DND-41 (cell line): ENCODE measurements at regions not wholly inside any gene's neighbourhood (a gene's known extent, or its start where the extent isn't known, plus 50 kb on each side); places are given as distances from the start of the nearest gene placed in this dataset.

ENCODE experiments used
- ATAC-seq: fragments of 200-7000 bp; cut with Tn5 transposase; 3 replicates; pipeline ENCODE4 v1.9.1; 2021; ENCODE audit warnings: low read depth; ENCODE audit not compliant: insufficient read depth
- DNase-seq: peaks from one replicate; pipeline ENCODE4 v3.0.0-alpha.2; 2020
- H2AFZ ChIP-seq: 2 replicates; pipeline ENCODE4 v1.6.0; 2012; ENCODE audit warnings: low read depth, low read length
- H3K27ac ChIP-seq: 2 replicates; pipeline ENCODE4 v1.5.1; 2012; ENCODE audit warnings: low read length, inconsistent platforms
- H3K27me3 ChIP-seq: fragments of 200-600 bp; sonication (generic); 2 replicates; pipeline ENCODE4 v1.6.0; 2012; ENCODE audit warnings: low read length, mild to moderate bottlenecking, inconsistent platforms; ENCODE audit not compliant: insufficient read depth, poor library complexity
- H3K36me3 ChIP-seq: 2 replicates; pipeline ENCODE4 v1.5.1; 2012; ENCODE audit warnings: low read length, inconsistent platforms; ENCODE audit not compliant: insufficient read depth
- H3K4me1 ChIP-seq: 2 replicates; pipeline ENCODE4 v1.5.1; 2012; ENCODE audit warnings: mild to moderate bottlenecking, low read length; ENCODE audit not compliant: insufficient read depth
- H3K4me2 ChIP-seq: 2 replicates; pipeline ENCODE4 v1.6.0; 2012; ENCODE audit warnings: mild to moderate bottlenecking, moderate library complexity, low read length, inconsistent platforms; ENCODE audit not compliant: insufficient read depth
- H3K4me3 ChIP-seq, 2 experiments: fragments of 200-600 bp in 1 of 2; shearing (Covaris generic) in 1 of 2; 2 replicates each; pipeline ENCODE4 v1.5.1; 2012 to 2016; ENCODE audit warnings: inconsistent platforms in 2 of 2, low read length in 2 of 2, mild to moderate bottlenecking in 2 of 2, low read depth in 1 of 2, moderate library complexity in 1 of 2
- H3K79me2 ChIP-seq: 2 replicates; pipeline ENCODE4 v1.6.0; 2012; ENCODE audit warnings: low read length, inconsistent platforms; ENCODE audit not compliant: insufficient read depth
- H3K9ac ChIP-seq: 2 replicates; pipeline ENCODE4 v1.6.0; 2012; ENCODE audit warnings: low read depth, mild to moderate bottlenecking, inconsistent platforms, low read length, moderate library complexity
- H3K9me3 ChIP-seq: 2 replicates; pipeline ENCODE4 v1.5.1; 2012; ENCODE audit warnings: low read length, moderate library complexity, mild to moderate bottlenecking, inconsistent platforms; ENCODE audit not compliant: insufficient read depth, severe bottlenecking
- H4K20me1 ChIP-seq: 2 replicates; pipeline ENCODE4 v1.6.0; 2012; ENCODE audit warnings: low read length; ENCODE audit not compliant: insufficient read depth
- EZH2 ChIP-seq: IDR thresholded peaks from 3 replicates; pipeline ENCODE4 v1.6.1; 2012; ENCODE audit warnings: borderline replicate concordance, low read depth, mild to moderate bottlenecking, moderate library complexity, low read length, inconsistent platforms; ENCODE audit not compliant: severe bottlenecking
- TF ChIP-seq, protein P1 (sequence below): IDR thresholded peaks from 2 replicates; pipeline ENCODE4 v1.5.1; 2012; ENCODE audit warnings: borderline replicate concordance, low read length, moderate library complexity, mild to moderate bottlenecking; ENCODE audit not compliant: poor library complexity, severe bottlenecking; ENCODE audit errors: extremely low read depth

DNA sequence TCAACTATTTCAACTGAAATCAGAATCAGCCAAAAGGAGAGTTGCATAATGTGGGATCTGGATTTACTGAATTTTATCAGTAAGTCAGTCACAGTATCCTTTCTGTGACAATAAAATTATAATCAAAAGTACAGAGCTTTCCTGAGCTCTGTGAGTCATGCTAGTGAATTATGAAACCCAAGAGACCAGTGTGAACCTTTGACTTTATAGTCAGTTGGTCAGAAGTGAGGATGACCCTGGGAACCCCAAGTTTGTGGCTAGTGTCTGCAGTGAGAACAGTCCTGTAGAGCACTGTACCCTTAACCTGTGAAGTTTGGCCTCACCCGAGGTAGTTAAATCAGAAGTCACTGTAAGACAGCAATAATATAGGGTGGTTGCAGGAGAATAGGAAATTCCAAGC, 381.7 kb downstream of the CDH19 start:
- Histone ChIP-seq H3K4me2 (no peak overlapping the region), H2AFZ (no peak overlapping the region), H3K4me3 (no peak overlapping the region), H4K20me1 (no peaks in the 10 kb centered on the region), H3K4me1 (no peaks in the 10 kb centered on the region), H3K36me3 (no peaks in the 10 kb centered on the region), H3K9me3 (no peaks in the 10 kb centered on the region), H3K9ac (no peak overlapping the region), H3K27ac (no peak overlapping the region), H3K27me3 (no peaks in the 10 kb centered on the region), H3K79me2 (no peaks in the 10 kb centered on the region)
- ATAC-seq (no peak), DNase-seq (no peak)
- no peak for TF ChIP-seq EZH2
- TF ChIP-seq, protein P1, sequence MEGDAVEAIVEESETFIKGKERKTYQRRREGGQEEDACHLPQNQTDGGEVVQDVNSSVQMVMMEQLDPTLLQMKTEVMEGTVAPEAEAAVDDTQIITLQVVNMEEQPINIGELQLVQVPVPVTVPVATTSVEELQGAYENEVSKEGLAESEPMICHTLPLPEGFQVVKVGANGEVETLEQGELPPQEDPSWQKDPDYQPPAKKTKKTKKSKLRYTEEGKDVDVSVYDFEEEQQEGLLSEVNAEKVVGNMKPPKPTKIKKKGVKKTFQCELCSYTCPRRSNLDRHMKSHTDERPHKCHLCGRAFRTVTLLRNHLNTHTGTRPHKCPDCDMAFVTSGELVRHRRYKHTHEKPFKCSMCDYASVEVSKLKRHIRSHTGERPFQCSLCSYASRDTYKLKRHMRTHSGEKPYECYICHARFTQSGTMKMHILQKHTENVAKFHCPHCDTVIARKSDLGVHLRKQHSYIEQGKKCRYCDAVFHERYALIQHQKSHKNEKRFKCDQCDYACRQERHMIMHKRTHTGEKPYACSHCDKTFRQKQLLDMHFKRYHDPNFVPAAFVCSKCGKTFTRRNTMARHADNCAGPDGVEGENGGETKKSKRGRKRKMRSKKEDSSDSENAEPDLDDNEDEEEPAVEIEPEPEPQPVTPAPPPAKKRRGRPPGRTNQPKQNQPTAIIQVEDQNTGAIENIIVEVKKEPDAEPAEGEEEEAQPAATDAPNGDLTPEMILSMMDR = no peak

DNA sequence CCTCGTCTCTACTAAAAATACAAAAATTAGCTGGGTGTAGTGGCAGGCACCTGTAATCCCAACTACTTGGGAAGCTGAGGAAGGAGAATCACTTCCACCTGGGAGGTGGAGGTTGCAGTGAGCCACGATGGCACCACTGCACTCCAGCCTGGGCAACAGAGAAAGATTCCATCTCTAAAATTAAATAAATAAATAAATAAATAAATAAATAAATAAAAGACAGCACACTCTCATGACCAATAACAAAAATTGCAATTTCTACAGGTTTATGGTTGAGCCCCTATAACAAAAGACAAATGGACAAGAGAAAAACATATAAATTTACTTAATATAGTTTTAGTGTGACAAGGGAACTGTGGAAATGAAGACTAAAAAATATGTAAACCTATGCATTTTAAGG, 384.1 kb downstream of the CDH19 start:
- ATAC-seq (no peak), DNase-seq (no peak)
- Histone ChIP-seq H3K27ac (no peak overlapping the region), H3K27me3 (no peaks in the 10 kb centered on the region), H3K9ac (no peak overlapping the region), H4K20me1 (no peaks in the 10 kb centered on the region), H3K4me3 (no peak overlapping the region), H3K36me3 (no peaks in the 10 kb centered on the region), H3K79me2 (no peaks in the 10 kb centered on the region), H3K4me2 (no peak overlapping the region), H3K4me1 (no peaks in the 10 kb centered on the region), H2AFZ (no peak overlapping the region), H3K9me3 (no peaks in the 10 kb centered on the region)
- TF ChIP-seq EZH2 = no peak
- TF ChIP-seq, protein P1 = no peak

DNA sequence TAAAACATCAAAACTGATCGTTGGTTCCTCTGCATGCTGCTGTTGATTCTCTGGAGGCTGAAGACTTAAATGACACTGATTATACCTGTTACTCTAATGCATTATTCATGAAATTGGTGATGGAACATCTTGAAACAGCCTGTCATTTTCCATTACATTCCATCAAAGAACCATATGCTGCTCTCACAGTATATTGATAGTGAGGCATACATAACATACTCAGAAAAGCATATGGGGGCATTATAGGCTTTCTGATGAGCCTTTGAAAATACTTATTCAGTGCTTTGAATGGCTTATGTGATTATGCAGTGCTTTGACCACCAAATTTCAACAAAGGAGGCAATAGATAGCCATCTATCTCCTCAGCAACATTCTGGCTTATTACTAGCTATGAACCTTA, 392.1 kb downstream of the CDH19 start:
- H3K4me1 ChIP-seq = no peaks in the 10 kb centered on the region
- DNase-seq (no peak), ATAC-seq (no peak)
- no peak overlapping the region for H3K4me2 ChIP-seq
- H3K79me2 ChIP-seq = no peaks in the 10 kb centered on the region
- H3K27ac ChIP-seq = no peak overlapping the region
- no peaks in the 10 kb centered on the region for H3K9me3 ChIP-seq
- TF ChIP-seq, protein P1 = no peak
- TF ChIP-seq EZH2 = no peak
- no peak overlapping the region for H2AFZ ChIP-seq
- no peaks in the 10 kb centered on the region for H4K20me1 ChIP-seq
- H3K36me3 ChIP-seq = no peaks in the 10 kb centered on the region
- no peaks in the 10 kb centered on the region for H3K27me3 ChIP-seq
- no peak overlapping the region for H3K4me3 ChIP-seq
- H3K9ac ChIP-seq = no peak overlapping the region

DNA sequence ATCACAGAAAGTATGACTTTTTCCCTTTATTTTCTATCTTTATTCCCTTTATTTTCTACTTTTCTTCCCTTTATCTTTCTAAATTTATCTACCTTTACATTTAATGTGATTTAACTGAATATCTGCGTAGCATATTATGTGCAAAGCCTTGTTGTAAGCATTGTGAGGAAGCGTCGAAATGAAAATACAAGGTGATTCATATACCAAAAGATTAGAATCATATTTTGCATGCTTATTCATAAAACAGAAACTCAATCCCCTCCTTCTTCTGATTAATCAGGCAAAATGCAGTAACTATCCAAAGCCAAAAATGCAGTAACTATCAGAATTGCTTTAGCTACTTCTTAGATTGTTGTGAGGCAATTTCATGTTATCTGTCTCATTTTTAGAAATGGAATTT, 393.0 kb downstream of the CDH19 start:
- Histone ChIP-seq H3K27ac (no peak overlapping the region), H3K4me2 (no peak overlapping the region), H3K4me1 (no peaks in the 10 kb centered on the region), H3K36me3 (no peaks in the 10 kb centered on the region), H3K9me3 (no peaks in the 10 kb centered on the region), H3K4me3 (no peak overlapping the region), H3K79me2 (no peaks in the 10 kb centered on the region), H4K20me1 (no peaks in the 10 kb centered on the region), H3K27me3 (no peaks in the 10 kb centered on the region), H2AFZ (no peak overlapping the region), H3K9ac (no peak overlapping the region)
- TF ChIP-seq, protein P1 = no peak
- TF ChIP-seq EZH2 = no peak
- ATAC-seq (no peak), DNase-seq (no peak)
